Forelimb muscle (tissue), 1 donor: ENCODE measurements at regions not wholly inside any gene's neighbourhood (a gene's known extent, or its start where the extent isn't known, plus 50 kb on each side); places are given as distances from the start of the nearest gene placed in this dataset.
"Not testable (repeated sequence)": the region's sequence is repeated elsewhere in the genome, so short reads cannot be mapped to it uniquely, and the experiment has no call there.

Source experiments
- DNase-seq: peaks from one replicate; pipeline ENCODE4 v3.0.0-alpha.2; 2013; ENCODE audit warnings: low read depth

DNA sequence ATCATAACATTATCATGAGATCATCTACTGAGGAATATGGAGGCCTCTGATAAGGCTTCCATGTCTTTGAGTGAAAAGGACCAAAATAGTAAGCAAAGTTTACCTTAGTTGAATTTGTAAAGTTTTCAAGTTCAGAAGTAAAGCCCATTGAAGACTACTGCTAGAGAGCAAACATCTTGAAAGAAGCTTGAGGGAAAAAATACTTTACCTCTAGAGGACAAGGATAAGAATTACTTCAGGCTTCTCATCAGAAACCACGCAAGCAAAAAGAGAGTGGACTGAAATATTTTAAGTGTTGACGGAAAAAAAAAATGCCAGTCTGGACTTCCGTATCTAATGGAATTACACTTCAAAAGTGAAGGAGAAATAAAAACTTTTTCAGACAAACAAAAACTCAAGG lies 114.3 kb downstream of the MPP7 start:
- DNase-seq = no peak

DNA sequence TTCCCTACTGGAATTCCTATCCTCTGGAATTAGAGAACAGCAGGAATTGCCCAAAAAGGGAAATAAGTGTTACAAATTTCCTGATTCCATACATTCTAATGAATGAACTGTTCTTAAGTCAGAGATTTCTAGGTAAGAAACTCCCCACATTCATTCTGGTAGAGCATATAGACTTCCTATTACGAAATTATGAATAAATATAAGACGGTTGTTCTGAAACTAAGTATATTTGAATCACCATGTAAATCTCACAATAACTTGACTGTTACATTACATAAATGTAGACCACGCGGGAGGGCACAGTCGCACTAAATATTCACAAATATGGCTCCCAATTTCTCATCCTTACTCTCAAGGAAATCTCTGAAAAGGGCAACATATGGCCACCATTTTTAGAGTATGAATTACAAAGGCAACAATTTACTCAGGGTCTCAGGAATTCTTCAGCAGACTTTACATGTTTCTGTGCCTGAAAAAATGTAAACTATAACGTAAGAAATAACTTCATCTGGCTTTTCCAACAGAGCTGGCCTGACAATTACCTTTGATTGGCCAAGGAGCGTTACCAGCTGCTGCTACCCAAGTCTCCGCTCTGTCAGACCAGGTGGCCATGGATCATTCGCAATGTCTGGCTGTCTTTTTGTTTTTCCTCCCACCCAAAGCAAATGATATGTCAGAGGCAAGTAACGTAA lies 115.8 kb downstream of the MPP7 start:
- no peak for DNase-seq

DNA sequence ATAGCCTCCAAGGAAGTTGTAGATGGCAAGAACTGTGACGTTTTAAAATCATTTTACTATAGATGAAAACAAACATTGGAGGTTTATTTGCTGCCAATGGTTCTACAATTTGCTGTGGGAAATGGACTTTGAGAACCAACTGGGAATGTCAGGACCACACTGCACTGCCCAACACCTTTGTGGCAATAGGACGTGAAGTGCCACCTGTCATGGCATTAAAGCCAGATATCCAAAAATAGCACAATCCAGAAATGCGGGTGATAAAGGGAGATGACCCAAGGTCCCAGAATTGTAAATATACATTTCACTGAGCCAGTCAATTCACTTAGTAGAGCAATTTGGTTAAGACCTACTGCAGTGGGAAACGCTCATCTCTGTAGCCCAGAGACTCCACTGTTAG lies 116.4 kb downstream of the MPP7 start:
- DNase-seq = no peak

DNA sequence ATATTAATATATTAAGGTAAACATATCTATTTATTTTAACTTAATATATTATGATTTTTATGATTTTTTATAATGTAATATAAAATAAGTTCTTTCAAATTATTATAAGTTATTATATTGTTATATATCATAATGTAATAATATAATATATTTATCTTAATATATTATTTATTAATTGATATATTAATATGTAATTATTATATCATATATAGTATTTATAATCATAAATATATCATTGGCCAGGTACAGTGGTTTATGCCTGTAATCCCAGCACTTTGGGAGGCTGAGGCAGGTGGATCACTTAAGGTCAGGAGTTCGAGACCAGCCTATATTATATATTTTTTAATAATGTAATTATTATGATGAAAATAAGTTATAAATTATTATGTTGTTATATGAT lies 118.1 kb downstream of the MPP7 start:
- no peak for DNase-seq

DNA sequence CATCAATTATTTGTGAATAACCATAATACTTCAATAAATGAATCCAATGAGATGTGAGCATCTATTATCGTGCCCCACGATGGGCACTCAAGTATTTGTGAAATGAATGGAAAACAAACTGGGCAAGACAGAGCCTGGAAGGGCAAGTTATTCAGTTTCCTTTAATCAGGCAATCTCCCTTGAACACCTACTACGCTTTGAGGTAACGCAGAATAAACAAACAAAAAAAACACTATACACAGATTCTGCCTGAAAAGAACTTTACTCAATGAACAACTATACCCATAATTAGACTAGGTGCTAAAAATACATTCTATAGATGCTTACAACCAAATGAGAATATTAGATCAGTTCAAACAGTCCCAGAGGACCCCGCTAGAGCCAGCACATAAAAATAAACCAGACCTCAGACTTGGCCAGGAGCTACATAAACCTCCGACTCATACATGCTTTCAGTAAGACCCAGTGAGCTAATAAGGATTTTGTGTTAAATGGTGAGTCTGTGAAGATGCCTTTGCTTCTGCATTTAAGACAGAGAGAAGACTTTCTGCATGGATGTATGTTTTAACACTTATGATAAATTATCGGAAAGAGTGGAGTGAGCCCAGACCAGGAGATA lies 121.3 kb downstream of the MPP7 start:
- DNase-seq = no peak

DNA sequence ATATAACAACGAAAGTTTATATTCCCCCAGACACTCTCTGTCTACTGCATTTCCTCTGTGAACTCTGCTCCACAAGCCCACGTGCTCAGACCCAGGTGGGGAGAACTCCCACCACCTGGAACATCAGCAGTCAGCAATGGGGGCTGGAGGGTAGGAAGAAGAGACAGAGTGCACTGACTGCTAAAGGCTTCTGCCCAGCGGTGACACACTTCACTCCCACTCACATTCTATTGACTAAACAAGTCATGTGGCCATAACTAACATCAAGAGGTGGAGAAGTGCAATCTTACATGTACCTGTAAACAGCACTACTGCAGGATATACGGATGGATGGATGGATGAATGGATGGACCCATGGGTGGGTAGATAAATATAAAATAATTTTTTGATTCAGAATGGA lies 122.2 kb downstream of the MPP7 start:
- no peak for DNase-seq

DNA sequence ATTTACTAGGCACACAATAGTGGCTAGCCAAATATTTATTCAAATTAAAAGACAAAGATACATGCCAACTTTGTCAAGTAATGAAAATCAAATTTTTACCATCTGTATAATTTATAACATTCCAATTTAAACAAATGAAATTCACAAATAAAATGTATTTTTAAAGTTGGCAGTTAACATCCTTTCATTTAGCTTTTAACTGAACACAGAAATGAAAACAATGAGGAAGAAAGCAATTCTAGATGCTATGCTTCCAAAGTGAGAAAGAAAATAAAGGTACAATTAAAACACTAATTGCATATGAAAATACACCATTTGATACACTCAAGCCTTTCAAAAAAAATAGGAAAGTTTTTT lies 123.1 kb downstream of the MPP7 start:
- DNase-seq = no peak

DNA sequence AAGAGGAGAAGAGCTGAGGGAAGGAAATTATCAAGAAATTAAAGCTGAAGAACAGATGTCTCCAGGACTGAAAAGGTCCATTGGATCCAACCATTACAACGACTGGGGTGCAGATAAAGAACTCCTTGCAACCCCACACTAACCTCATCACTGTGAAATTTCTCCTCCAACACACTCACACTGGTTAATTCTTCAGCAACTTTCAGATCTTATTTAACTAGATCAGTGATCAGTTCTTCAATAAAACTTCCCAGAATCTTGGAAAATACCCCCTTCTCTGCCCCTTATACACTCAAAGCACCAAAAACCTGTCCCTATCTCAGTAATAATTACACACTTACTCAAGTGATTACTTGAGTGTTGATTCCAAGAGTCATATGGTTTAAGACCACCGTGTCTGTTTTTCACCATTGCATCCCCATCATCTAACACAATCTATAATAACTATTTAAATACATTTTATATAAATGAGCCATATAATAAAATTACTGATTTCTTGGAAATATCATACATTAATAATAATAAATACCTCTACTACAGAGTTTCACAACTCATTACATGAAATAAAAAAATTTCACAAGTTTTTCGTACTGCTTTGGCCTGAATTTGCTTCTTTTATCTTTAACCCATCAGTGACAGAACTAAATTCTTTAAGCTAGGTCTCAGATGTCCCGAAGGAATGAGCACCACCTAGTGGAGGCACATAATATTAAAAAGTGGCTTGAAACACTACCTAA lies 123.7 kb downstream of the MPP7 start:
- no peak for DNase-seq

DNA sequence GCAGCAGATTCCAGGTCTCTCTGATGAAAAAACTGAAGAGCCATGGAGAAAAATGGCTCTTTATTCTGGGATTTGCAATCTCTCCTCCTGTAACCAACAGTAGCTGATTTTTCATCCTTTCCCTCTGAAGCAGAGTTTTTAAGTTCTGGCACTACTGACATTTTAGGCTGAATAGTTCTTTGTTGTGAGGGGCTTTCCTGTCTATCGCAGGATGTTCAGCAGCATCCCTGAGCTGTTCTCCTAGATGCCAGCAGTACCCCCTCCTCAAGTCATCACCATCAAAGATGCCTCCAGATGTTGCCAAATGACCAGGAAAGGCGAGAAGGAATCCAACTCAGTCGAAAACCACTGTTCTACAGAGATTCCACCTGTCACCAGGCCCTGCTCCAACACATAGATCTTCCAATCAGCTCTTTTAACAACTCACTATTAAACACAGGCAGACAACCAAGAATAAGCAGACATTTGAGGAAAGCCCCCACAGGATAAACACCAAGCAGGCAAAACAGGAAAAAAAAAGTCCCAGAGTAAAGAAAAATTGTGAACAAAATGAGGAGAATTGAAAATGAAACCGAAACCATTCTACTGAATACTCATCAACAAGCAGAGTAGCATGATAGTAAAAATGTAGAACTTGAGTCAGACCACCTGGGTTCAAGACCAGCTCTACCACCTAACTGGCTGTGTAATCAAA lies 124.8 kb downstream of the MPP7 start:
- no peak for DNase-seq

DNA sequence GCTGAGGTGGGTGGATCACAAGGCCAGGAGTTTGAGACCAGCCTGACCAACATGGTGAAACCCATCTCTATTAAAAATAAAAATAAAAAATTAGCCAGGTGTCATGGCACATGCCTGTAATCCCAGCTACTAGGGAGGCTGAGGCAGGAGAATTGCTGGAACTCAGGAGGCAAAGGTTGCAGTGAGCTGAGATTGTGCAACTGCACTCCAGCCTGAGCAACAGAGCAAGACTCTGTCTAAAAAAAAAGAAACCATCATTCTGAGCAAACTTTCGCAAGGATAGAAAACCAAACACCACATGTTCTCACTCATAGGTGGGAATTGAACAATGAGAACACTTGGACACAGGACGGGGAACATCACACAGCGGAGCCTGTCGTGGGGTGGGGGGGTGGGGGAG lies 126.4 kb downstream of the MPP7 start:
- not testable (repeated sequence) for DNase-seq

DNA sequence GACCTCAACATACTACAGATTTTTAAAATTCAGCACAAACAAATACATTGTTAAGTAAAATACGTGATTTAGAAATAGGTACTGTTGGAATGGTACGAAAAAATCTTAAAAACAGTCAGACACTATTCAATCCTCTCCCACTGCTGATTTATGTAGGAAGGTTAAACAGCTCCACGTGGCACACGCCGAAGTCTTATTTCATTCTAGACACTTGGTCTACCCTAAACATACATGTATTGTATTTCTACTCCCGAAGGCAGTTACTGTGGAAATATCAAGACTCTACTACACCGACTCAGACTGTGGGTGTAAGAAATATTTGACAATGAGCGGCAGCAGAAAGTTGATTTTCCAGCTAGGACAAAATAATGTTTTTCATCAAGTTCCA lies 130.6 kb downstream of the MPP7 start:
- no peak for DNase-seq

DNA sequence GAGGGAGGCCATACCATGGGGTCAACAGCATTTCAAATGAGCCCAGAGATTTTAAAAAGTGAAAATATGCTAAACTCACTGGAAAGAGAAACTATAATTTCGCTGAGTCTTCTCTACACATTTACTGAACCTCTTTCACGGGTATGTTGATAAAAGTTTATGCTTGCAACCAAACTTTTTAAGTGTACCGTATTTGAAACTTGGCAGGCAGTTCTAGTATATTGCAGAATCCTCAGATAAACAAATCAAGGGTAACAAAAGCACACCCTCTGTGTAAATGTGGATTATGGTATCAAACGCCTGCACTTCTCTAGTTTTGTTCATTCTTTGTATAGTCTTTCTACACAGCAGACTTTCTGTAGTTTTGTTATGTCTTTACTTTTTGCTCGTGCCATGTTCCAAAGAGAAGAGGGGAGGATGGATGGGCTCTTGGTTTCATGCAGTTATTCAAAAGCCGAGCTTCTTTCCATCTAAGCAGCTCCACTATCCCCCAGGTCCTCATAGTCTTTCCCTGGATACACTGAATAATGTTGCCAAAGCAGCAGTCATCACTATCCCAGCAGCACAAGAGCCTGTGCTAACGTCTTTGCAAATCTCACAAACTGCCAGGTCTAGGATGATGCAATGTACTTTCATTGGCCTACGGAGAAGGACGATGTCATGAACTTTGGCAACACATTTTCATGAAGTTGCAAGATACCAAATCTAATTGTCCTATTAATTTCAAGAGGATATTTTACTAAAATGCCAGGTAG lies 131.2 kb downstream of the MPP7 start:
- peak; percentile 11 for DNase-seq

DNA sequence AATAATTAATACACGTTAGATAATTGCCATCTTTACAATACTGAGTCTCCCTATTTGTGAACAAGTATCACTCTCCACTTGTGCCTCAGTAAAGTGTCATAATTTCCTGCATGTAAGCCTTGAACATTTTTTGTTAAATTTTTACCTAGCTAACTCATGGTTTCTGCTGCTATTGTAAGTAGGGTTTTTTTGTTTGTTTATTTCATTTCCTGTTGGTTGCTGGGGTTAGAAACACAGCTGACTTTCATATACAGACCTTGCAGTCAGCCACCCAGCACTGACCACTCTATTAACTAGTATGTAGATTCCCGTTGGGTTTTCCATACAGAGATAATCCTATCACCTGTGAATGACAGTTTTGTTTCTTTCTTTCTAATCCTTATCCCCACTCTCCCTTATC lies 133.3 kb downstream of the MPP7 start:
- DNase-seq = no peak

DNA sequence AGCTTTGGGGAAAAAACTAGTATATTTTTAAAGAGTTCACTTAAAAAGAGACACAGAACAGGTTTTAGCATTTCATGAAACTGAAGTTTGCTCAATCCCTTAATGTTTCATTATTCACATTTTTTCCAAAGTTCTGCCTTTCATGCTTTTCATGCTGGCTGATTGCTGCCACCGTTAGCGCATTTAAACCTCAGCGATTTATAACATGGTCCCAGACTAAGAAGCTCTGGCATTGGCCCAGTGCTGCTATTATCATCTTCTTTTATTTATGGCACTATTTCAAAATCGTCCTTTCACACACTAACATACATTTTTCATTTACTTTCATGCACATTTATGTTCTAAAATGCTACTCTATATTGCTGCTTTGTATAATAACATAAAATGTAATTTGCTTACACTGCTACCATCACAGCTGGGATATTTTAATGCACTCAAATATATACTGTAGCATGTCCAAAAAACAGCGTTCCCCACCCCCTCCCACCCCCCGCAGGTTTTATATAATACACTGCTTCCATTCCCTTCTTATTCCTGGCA lies 141.9 kb downstream of the MPP7 start:
- DNase-seq = no peak

DNA sequence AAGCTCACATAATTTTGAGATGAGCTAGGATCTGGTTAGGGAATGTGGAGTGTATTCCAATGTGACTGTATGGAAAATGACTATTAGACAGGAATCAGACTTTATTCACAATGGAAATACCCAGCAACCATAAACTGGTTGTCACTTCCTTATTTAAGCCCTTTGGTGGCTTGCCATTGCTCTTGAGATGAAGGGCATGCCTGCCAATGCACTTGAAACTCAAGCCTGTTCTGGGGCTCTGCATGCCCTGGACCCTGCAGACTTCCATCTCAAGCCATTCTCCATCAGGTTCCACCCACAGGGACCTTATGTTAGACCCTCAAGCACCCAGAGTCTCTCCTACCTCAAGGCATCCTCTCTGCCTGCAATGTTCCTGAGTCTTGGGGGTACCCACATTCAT lies 145.5 kb downstream of the MPP7 start:
- no peak for DNase-seq

DNA sequence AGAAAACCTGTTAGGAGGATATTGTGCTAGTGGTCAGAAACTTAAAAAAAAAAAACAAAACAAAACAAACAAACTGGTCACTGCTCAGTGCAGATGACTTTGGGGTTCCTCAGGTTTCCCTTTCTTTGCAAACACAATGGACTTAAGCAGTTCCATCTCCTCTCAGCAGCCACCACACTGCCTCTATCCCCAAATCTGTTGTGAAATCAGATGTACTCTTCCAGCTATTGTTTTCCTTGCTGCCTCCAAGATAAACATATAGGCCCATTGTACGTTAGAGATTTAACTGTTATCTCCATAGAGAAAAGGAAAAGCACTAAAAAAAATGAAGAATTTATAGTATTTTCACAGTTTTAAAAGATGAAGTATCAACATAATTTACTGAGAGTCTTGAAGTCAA lies 147.1 kb downstream of the MPP7 start:
- no peak for DNase-seq

DNA sequence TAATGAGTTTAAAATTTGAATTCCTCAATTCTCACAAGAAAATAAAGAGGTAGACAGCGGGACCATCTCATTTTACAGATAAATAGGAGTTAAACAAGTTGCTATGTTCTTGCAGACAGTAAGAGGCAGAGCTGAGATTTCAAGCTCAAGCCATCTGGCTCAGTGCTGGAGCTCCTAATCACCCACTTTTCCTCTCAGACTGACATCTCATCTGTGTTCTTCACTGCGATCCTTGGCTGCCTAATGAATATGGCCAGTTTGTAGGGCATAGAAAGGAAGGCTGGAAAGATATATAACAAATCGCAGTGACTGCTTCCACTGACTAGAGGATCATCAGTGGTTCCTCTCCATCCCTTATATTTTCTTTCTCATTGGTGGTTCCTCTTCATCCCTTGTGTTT lies 151.2 kb downstream of the MPP7 start:
- DNase-seq = no peak

DNA sequence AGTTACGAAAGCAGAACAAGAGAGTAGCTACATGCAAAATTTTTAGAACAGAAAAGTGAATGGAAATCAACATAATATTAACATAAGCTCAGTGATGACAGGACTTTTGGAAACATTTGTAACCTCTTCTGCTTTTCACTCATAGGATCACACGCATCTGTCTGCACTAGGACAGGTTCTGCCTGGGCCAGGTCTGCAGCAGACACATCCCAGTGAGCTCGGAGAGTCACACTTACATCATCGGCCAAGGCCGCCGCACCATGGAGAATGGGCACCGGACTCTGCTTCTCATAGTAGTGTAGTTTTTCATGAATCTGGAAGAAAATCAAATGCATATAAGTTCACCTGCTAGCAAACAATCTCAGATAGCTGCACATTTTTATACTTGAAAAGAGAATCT lies 150.9 kb upstream of the ODAD2 start:
- DNase-seq = no peak

DNA sequence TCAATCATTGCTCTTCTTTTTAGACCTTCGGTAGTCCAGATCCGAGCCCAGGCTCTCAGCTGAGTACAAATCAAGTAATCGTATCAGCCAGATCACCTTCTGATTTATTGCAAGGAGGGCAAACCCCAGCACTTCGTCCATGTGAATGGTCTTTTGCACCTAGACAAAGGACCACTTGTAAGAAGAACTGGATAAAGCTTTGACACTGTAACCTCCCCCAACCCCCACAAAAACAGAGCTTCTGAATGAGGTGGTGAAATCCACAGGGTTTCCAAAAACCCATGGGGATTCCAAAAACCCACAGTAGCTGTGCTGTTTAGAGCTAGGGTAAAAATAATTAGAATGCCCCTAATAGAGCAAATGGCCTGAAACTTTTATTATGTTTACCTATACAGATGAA lies 148.8 kb upstream of the ODAD2 start:
- no peak for DNase-seq

DNA sequence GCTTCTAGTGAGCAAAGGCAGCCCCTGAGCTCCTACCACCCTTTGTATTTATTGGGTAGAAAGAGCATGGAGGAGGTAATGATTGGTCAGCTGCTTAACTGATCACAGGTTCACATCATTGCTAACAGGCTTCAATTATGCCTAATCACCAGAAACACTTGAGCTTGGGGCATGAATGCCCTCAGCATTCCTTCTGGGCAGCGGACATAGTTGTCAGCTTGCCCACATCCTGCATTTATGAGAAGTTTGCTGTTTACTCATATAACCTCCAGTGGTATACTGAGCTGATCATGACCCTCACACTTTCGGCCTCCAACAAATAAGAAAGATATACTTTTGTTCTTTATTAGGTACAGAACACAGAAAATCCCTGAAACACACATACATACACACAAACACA lies 140.3 kb upstream of the ODAD2 start:
- no peak for DNase-seq
